ENCODE measurements at regions not wholly inside any gene's neighbourhood (a gene's known extent, or its start where the extent isn't known, plus 50 kb on each side); places are given as distances from the start of the nearest gene placed in this dataset.

DNA sequence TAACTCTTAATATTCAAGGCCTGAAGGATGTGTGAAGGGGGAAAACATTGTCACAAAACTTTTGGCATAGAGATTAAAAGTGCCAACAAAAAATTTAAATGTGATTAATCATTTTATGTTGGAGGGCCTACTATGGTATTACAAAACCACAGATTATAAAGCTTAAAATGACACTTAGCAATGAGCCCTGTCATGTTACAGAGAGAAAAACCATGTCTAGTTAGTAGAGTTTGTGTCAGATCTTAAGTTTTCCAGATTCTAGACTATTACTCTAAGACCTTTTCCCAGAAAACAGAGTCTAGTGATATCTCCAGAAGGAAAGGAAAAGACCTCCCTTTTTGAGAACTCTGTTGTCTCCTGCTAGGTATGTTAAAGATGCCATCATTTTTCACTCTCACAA is 239.1 kb upstream of the DKK2 start:
- H2AFZ ChIP-seq (replicated peaks; ENCODE audit: low read length, poor library complexity) = no peak overlapping the region
- ATAC-seq (ENCODE audit: low read depth) (no peak), DNase-seq (no peak)
- no peak overlapping the region for H2AK9ac ChIP-seq (replicated peaks; ENCODE audit: low read depth, low read length, poor library complexity)
- dilution Hi-C loops (cut with HindIII; ENCODE audit: low sequenced_read_pairs, unreplicated experiment) (no loop called here), in situ Hi-C loops (cut with MboI; ENCODE audit: low sequenced_read_pairs) (no loop called here), intact Hi-C loops (cut with micrococcal nuclease) (loop anchor here (10.0 kb wide), 1 partner anchor 640 kb away; no protein-coding TSS in a partner anchor)
- no peak overlapping the region for H3K4me3 ChIP-seq (ENCODE audit: insufficient read depth, low read depth, low read length)
- H3K4me2 ChIP-seq (ENCODE audit: low read depth, low read length) = no peak overlapping the region
- H3K18ac ChIP-seq (ENCODE audit: low read depth, low read length) = no peak overlapping the region
- H4K91ac ChIP-seq (ENCODE audit: insufficient read depth, low read depth, low read length) = no peak overlapping the region; the same call in 1 of the 2 replicates
- ChIA-PET POLR2A (ENCODE audit: unreplicated experiment) (no interaction called here), CTCF (interaction anchor here (0.6 to 1.2 kb wide), 2 partner anchors 117 to 340 kb away, joined by 3 read pairs; no protein-coding TSS in a partner anchor)
- TF ChIP-seq MAFK (IDR thresholded peaks at IDR 0.05; ENCODE audit: low read depth, low read length) (no peak), RAD21 (IDR thresholded peaks at IDR 0.05; ENCODE audit: low read length) (no peak), POLR2A (IDR thresholded peaks at IDR 0.05; ENCODE audit: low read depth, low read length) (no peak), FOS (IDR thresholded peaks at IDR 0.05; ENCODE audit: low read depth, low read length) (no peak), MXI1 (IDR thresholded peaks at IDR 0.05; ENCODE audit: borderline replicate concordance, low read depth, low read length) (no peak), BHLHE40 (IDR thresholded peaks at IDR 0.05; ENCODE audit: low read depth, low read length) (no peak), ELK1 (IDR thresholded peaks at IDR 0.05; ENCODE audit: borderline replicate concordance, low read depth, low read length) (no peak), USF2 (IDR thresholded peaks at IDR 0.05; ENCODE audit: low read depth, low read length) (no peak), RFX5 (IDR thresholded peaks at IDR 0.05; ENCODE audit: low read depth, low read length) (no peak), MAZ (IDR thresholded peaks at IDR 0.05; ENCODE audit: borderline replicate concordance, low read depth, low read length) (no peak), RCOR1 (IDR thresholded peaks at IDR 0.05; ENCODE audit: insufficient replicate concordance, low read length) (no peak), CEBPB (IDR thresholded peaks at IDR 0.05; ENCODE audit: low read depth, low read length) (no peak)
- TF ChIP-seq, protein P1, sequence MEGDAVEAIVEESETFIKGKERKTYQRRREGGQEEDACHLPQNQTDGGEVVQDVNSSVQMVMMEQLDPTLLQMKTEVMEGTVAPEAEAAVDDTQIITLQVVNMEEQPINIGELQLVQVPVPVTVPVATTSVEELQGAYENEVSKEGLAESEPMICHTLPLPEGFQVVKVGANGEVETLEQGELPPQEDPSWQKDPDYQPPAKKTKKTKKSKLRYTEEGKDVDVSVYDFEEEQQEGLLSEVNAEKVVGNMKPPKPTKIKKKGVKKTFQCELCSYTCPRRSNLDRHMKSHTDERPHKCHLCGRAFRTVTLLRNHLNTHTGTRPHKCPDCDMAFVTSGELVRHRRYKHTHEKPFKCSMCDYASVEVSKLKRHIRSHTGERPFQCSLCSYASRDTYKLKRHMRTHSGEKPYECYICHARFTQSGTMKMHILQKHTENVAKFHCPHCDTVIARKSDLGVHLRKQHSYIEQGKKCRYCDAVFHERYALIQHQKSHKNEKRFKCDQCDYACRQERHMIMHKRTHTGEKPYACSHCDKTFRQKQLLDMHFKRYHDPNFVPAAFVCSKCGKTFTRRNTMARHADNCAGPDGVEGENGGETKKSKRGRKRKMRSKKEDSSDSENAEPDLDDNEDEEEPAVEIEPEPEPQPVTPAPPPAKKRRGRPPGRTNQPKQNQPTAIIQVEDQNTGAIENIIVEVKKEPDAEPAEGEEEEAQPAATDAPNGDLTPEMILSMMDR (conservative IDR thresholded peaks at IDR 0.05; ENCODE audit: low read depth, low read length) = no peak
- H3K27ac ChIP-seq (ENCODE audit: insufficient read depth, low read length) = no peak overlapping the region
- H3K56ac ChIP-seq (ENCODE audit: extremely low read depth, insufficient read depth, low read length) = no peak overlapping the region
- no peaks in the 10 kb centered on the region for H3K9me3 ChIP-seq (ENCODE audit: control insufficient read depth, insufficient read depth, low read length)
- BruUV-seq (replicated peaks) = no TSS peak
- no peaks in the 10 kb centered on the region for H3K36me3 ChIP-seq (ENCODE audit: control insufficient read depth, insufficient read depth, low read length)
- no peaks in the 10 kb centered on the region for H4K20me1 ChIP-seq (ENCODE audit: insufficient read depth, low read length)
- H3K9me1 ChIP-seq (ENCODE audit: insufficient read depth, low read length) = no peaks in the 10 kb centered on the region
- no peak overlapping the region for H3K23ac ChIP-seq (ENCODE audit: low read depth, low read length)
- H2BK120ac ChIP-seq (ENCODE audit: low read depth, low read length) = no peak overlapping the region
- no peak overlapping the region for H2BK5ac ChIP-seq (ENCODE audit: low read depth, low read length, poor library complexity, severe bottlenecking)
- no peak overlapping the region for H3K9ac ChIP-seq (ENCODE audit: low read depth, low read length)
- no peaks in the 10 kb centered on the region for H3K79me1 ChIP-seq (ENCODE audit: low read depth in 1 of 2, low read length in 2 of 2)
- H2AK5ac ChIP-seq (ENCODE audit: low read depth, low read length) = no peak overlapping the region
- H4K5ac ChIP-seq (ENCODE audit: low read depth, low read length) = no peak overlapping the region
- no peak overlapping the region for H4K8ac ChIP-seq (ENCODE audit: low read depth in 2 of 2, low read length in 2 of 2)
- H3K4ac ChIP-seq (ENCODE audit: low read depth, low read length) = no peak overlapping the region
- H3K14ac ChIP-seq (replicated peaks; ENCODE audit: low read depth, low read length) = no peak overlapping the region
- peaks cover 3% of the 10 kb centered on the region; the same call in 1 of the 2 replicates for H3K4me1 ChIP-seq (ENCODE audit: control insufficient read depth, insufficient read depth, low read length)
- peak overlapping the region; percentile 61; the same call in 1 of the 3 replicates for H2BK15ac ChIP-seq (ENCODE audit: low read depth, low read length)
- H2BK20ac ChIP-seq (ENCODE audit: low read depth, low read length) = no peak overlapping the region
- H3K27me3 ChIP-seq (ENCODE audit: control insufficient read depth, insufficient read depth, low read length) = no peaks in the 10 kb centered on the region
